ENCODE measurements at regions not wholly inside any gene's neighbourhood (a gene's known extent, or its start where the extent isn't known, plus 50 kb on each side); places are given as distances from the start of the nearest gene placed in this dataset.
"Not testable (repeated sequence)": the region's sequence is repeated elsewhere in the genome, so short reads cannot be mapped to it uniquely, and the experiment has no call there.

GRCh38 chr6:118705544-118706491, 54.4 kb upstream of the CEP85L start:
- Mint-ChIP-seq H3K27ac (peak overlapping the region; percentile 87), H3K4me1 (ENCODE audit: low read depth) (peaks cover 52% of the 10 kb centered on the region), H3K36me3 (ENCODE audit: low read depth) (peaks cover 63% of the 10 kb centered on the region), H3K4me3 (peak overlapping the region; percentile 77), H3K27me3 (ENCODE audit: low read depth) (no peaks in the 10 kb centered on the region), H3K9me3 (ENCODE audit: insufficient read depth) (no peaks in the 10 kb centered on the region)
- POLR2A ChIA-PET, result interaction anchor here (0.6 to 2.3 kb wide), 9 partner anchors 9 to 70 kb away, joined by 3 to 9 read pairs (median 6); partner anchors contain the start of gene CEP85L
- CTCF ChIA-PET, result interaction anchor here (1.0 to 7.4 kb wide), 10 partner anchors 8 to 421 kb away, joined by 3 to 35 read pairs (median 4); no protein-coding TSS in a partner anchor
- peak; percentile 46 for DNase-seq
- ATAC-seq, result peak; percentile 34

DNA sequence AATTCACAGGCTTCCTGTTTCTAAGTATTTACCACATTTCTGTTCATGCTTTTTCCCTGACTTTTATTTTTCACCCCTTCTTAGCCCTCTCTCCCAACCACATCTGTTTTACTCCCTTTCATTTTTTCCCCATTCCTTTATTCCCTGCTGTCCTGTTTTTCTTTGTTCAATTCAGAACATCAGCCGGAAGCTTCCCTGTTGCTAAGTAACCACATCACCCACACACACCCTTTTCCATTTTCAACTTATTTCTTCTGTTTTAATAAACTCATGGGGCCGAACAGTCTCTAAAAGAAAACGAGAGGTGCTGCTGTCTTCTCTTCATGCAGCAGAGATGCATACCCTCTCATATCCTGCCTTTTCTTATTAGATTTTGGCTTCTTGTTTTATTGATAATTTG, 53.5 kb upstream of the CEP85L start:
- Mint-ChIP-seq H3K4me3 (peak overlapping the region; percentile 77), H3K27me3 (ENCODE audit: low read depth) (no peaks in the 10 kb centered on the region), H3K9me3 (ENCODE audit: insufficient read depth) (no peaks in the 10 kb centered on the region), H3K4me1 (ENCODE audit: low read depth) (peaks cover 52% of the 10 kb centered on the region), H3K36me3 (ENCODE audit: low read depth) (peaks cover 71% of the 10 kb centered on the region), H3K27ac (peak overlapping the region; percentile 87)
- DNase-seq (no peak), ATAC-seq (no peak)
- ChIA-PET CTCF (interaction anchor here (0.7 to 7.4 kb wide), 4 partner anchors 21 to 191 kb away, joined by 3 to 35 read pairs (median 3); no protein-coding TSS in a partner anchor), POLR2A (interaction anchor here (1.4 to 2.3 kb wide), 3 partner anchors 23 to 54 kb away, joined by 3 to 9 read pairs (median 6); partner anchors contain the start of gene CEP85L)

- ATAC-seq; H3K27me3 Mint-ChIP-seq (ENCODE audit: low read depth); DNase-seq; CTCF ChIA-PET; H3K9me3 Mint-ChIP-seq (ENCODE audit: insufficient read depth); H3K4me3 Mint-ChIP-seq; H3K27ac Mint-ChIP-seq: not testable (repeated sequence)
- POLR2A ChIA-PET, result interaction anchor here (3.1 kb wide), 1 partner anchor 9 kb away, joined by 17 read pairs; no protein-coding TSS in a partner anchor
- Mint-ChIP-seq H3K4me1 (ENCODE audit: low read depth) (peaks cover 48% of the 10 kb centered on the region), H3K36me3 (ENCODE audit: low read depth) (peaks cover 74% of the 10 kb centered on the region)
Observed at GRCh38 chr6:118701260-118701659, 49.9 kb upstream of the CEP85L start.
